Osteocyte (in vitro differentiated cells): ENCODE measurements at regions not wholly inside any gene's neighbourhood (a gene's known extent, or its start where the extent isn't known, plus 50 kb on each side); places are given as distances from the start of the nearest gene placed in this dataset.

Source experiments
- DNase-seq: peaks from one replicate; pipeline ENCODE4 v3.0.0; 2021; ENCODE audit warnings: mixed read lengths; ENCODE audit not compliant: unreplicated experiment; ENCODE audit errors: extremely low spot score
- H3K27ac Mint-ChIP-seq: one replicate; pipeline ENCODE4 v1.8.0; 2021; ENCODE audit warnings: mild to moderate bottlenecking, mixed read lengths; ENCODE audit not compliant: unreplicated experiment
- H3K27me3 Mint-ChIP-seq: one replicate; pipeline ENCODE4 v1.8.0; 2021; ENCODE audit warnings: mixed read lengths; ENCODE audit not compliant: unreplicated experiment
- H3K36me3 Mint-ChIP-seq: one replicate; pipeline ENCODE4 v1.8.0; 2021; ENCODE audit warnings: mixed read lengths; ENCODE audit not compliant: unreplicated experiment
- H3K4me1 Mint-ChIP-seq: one replicate; pipeline ENCODE4 v1.8.0; 2021; ENCODE audit warnings: mixed read lengths; ENCODE audit not compliant: unreplicated experiment
- H3K4me3 Mint-ChIP-seq: one replicate; pipeline ENCODE4 v1.8.0; 2021; ENCODE audit warnings: mild to moderate bottlenecking, moderate library complexity, mixed read lengths; ENCODE audit not compliant: unreplicated experiment
- H3K9me3 Mint-ChIP-seq: one replicate; pipeline ENCODE4 v1.8.0; 2021; ENCODE audit warnings: mixed read lengths; ENCODE audit not compliant: unreplicated experiment
- TF ChIP-seq, protein P1 (sequence below): fragments of 200-600 bp; sonication (generic); IDR thresholded peaks from 2 replicates; pipeline ENCODE4 v1.5.0; 2021; ENCODE audit warnings: antibody characterized with exemption, mild to moderate bottlenecking, moderate library complexity

DNA sequence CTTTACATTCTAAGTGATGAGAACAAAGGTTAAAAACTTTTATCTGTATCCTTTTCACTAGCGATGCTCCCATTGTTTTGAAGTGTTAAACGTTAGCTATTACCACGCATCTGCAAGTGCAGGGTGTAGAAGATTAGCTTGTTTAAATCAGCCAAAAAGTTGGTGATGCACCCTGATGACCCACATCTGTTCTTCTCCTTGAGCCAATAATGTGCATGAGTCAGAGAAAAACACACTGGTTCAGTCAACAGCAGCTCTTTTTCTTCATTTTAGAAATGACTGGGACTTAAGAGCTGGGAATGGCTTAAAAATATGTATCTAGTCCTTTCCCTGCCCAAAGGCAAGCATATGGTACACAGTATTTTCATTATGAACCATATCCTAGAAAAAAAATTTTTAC, 323.5 kb upstream of the PDE3A start:
- Mint-ChIP-seq H3K27me3 (no peaks in the 10 kb centered on the region), H3K4me1 (peaks cover 23% of the 10 kb centered on the region), H3K9me3 (no peaks in the 10 kb centered on the region), H3K4me3 (no peak overlapping the region), H3K36me3 (no peaks in the 10 kb centered on the region), H3K27ac (peak overlapping the region; percentile 10)
- no peak for DNase-seq
- TF ChIP-seq, protein P1, sequence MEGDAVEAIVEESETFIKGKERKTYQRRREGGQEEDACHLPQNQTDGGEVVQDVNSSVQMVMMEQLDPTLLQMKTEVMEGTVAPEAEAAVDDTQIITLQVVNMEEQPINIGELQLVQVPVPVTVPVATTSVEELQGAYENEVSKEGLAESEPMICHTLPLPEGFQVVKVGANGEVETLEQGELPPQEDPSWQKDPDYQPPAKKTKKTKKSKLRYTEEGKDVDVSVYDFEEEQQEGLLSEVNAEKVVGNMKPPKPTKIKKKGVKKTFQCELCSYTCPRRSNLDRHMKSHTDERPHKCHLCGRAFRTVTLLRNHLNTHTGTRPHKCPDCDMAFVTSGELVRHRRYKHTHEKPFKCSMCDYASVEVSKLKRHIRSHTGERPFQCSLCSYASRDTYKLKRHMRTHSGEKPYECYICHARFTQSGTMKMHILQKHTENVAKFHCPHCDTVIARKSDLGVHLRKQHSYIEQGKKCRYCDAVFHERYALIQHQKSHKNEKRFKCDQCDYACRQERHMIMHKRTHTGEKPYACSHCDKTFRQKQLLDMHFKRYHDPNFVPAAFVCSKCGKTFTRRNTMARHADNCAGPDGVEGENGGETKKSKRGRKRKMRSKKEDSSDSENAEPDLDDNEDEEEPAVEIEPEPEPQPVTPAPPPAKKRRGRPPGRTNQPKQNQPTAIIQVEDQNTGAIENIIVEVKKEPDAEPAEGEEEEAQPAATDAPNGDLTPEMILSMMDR = no peak

DNA sequence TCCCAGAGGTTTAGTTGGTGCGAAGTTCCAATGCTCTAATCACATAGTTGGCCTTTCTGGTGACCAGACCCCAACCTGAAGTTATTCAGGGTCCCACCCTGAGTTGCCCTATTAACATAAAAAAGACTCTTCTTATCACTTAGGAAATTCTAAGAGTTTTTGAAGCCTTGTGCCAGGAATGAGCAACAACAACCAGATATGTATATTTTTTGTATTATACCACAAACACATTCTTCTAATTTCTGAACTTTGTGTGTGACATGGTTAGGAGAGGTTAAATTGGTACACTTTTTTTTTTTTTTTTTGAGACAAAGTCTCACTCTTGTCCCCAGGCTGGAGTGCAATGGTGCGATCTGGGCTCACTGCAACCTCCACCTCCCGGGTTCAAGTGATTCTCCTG, 320.4 kb upstream of the PDE3A start:
- no peak for DNase-seq
- H3K4me3 Mint-ChIP-seq = no peak overlapping the region
- no peaks in the 10 kb centered on the region for H3K9me3 Mint-ChIP-seq
- no peaks in the 10 kb centered on the region for H3K27me3 Mint-ChIP-seq
- H3K36me3 Mint-ChIP-seq = no peaks in the 10 kb centered on the region
- H3K27ac Mint-ChIP-seq = no peak overlapping the region
- TF ChIP-seq, protein P1 = no peak
- H3K4me1 Mint-ChIP-seq = peaks cover 13% of the 10 kb centered on the region

DNA sequence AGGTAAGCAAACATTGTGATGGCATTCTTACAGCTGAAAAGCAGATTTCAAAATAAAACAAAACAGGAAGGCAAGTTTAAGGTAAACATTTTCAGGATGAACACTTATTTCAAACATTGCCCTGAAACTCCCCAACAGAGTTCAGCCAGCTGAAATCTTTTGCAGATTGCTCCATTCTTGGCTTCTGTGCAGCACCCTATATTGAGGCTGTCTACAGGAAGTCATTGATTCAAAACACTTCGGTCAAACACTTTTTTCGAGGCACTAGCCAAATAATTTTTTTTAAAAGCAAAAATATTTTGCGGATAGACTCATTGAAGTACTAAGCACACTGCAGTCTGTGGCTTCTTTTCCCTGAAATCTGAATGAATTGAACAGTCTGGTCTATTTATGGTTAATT, 318.1 kb upstream of the PDE3A start:
- no peak overlapping the region for H3K4me3 Mint-ChIP-seq
- H3K27me3 Mint-ChIP-seq = no peaks in the 10 kb centered on the region
- no peak overlapping the region for H3K27ac Mint-ChIP-seq
- H3K9me3 Mint-ChIP-seq = no peaks in the 10 kb centered on the region
- DNase-seq = no peak
- TF ChIP-seq, protein P1 = no peak
- H3K4me1 Mint-ChIP-seq = peaks cover 6% of the 10 kb centered on the region
- H3K36me3 Mint-ChIP-seq = no peaks in the 10 kb centered on the region

DNA sequence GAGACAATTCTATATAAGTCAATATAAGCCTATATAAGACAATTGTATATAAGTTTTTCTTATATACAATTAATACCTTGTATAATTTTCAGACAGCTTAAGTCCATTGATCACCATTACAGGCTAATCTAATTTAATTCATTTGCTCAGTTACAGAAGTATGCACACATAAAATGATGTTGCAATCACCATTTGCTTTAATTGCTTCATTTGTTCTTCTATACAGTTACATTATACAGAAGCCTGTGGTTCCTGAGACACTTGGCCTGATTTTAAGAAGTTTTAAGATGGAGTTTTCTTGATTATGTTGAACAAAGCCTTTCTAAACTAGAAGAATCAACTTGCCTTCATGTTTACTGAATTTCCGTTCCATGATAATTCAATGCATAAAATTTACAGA, 314.6 kb upstream of the PDE3A start:
- Mint-ChIP-seq H3K27ac (no peak overlapping the region), H3K9me3 (no peaks in the 10 kb centered on the region), H3K4me3 (no peak overlapping the region), H3K36me3 (no peaks in the 10 kb centered on the region), H3K4me1 (peaks cover 8% of the 10 kb centered on the region), H3K27me3 (no peaks in the 10 kb centered on the region)
- DNase-seq = no peak
- TF ChIP-seq, protein P1 = no peak

DNA sequence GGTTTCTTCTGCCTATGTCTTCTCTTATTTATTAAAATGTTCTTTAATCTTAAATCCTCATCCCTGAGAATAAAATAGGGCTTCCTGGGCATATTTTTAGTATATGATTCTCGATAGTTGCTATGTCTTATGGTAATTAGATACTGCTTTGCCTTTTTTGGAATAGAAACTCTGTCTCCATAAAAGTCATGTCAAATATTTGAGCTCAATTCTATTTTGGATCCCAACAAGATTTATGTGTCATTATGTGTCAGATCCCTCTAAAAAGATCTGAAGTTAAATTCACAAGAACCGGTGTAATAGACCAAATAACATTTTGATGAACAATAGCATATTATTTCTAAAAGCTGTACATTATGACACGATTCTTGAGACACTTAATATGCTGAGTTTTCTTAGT, 312.5 kb upstream of the PDE3A start:
- H3K36me3 Mint-ChIP-seq = no peaks in the 10 kb centered on the region
- TF ChIP-seq, protein P1 = no peak
- H3K4me1 Mint-ChIP-seq = peaks cover 4% of the 10 kb centered on the region
- H3K9me3 Mint-ChIP-seq = peaks cover 9% of the 10 kb centered on the region
- no peak for DNase-seq
- H3K27me3 Mint-ChIP-seq = no peaks in the 10 kb centered on the region
- H3K27ac Mint-ChIP-seq = no peak overlapping the region
- H3K4me3 Mint-ChIP-seq = no peak overlapping the region
